ENCODE measurements at regions not wholly inside any gene's neighbourhood (a gene's known extent, or its start where the extent isn't known, plus 50 kb on each side); places are given as distances from the start of the nearest gene placed in this dataset.

DNA sequence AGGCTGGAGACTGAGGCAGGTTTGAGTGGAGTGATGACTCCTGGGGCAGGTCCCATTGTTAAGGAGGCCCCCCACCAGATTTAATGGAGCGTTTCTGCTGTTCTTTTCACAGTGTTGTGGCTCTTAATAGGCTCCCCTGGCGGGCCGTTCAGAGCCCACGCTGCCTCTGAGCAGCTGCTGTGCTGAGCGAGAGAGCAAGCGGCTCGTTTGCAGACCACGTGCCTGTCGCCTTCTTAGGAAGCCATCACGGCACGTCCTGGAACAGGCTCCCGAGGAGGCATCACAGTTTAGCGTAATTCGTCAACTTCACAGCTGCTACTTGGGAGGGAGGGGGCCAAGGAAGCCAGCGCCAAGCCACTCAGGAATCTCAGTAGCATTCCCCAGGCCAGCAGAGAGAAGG, 70.5 kb upstream of the CTTNBP2NL start:
- H3K27me3 Mint-ChIP-seq (ENCODE audit: insufficient read depth): peaks cover 47% of the 10 kb centered on the region
- no peak overlapping the region for H3K27ac Mint-ChIP-seq
- TF ChIP-seq, protein P1, sequence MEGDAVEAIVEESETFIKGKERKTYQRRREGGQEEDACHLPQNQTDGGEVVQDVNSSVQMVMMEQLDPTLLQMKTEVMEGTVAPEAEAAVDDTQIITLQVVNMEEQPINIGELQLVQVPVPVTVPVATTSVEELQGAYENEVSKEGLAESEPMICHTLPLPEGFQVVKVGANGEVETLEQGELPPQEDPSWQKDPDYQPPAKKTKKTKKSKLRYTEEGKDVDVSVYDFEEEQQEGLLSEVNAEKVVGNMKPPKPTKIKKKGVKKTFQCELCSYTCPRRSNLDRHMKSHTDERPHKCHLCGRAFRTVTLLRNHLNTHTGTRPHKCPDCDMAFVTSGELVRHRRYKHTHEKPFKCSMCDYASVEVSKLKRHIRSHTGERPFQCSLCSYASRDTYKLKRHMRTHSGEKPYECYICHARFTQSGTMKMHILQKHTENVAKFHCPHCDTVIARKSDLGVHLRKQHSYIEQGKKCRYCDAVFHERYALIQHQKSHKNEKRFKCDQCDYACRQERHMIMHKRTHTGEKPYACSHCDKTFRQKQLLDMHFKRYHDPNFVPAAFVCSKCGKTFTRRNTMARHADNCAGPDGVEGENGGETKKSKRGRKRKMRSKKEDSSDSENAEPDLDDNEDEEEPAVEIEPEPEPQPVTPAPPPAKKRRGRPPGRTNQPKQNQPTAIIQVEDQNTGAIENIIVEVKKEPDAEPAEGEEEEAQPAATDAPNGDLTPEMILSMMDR (IDR thresholded peaks at IDR 0.05): no peak
- no peaks in the 10 kb centered on the region for H3K36me3 Mint-ChIP-seq (ENCODE audit: low read depth)
- no peaks in the 10 kb centered on the region for H3K9me3 Mint-ChIP-seq
- DNase-seq: no peak
- H3K4me1 Mint-ChIP-seq (ENCODE audit: low read depth): no peaks in the 10 kb centered on the region
- H3K4me3 Mint-ChIP-seq: no peak overlapping the region

DNA sequence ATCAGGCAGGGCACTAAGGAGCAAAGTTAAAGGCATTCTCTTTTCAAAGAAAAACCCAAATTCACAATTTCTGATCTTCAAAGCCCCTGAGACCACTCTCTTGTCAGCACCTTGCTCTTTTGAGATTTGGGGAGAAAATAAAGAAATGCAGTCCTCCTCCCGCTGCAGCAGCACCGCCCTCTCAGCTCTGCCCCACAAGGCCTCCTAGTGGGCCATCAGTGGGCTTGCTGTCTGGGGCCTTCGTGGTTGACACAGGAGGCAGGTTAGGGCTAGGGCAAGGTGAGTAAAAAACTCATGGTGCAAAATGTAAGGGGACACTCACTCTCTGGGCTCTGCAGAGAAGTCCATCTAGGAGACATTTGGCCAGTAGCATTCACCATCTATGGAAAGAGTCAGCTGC, 67.4 kb upstream of the CTTNBP2NL start:
- Mint-ChIP-seq H3K4me3 (no peak overlapping the region), H3K27ac (no peak overlapping the region), H3K4me1 (ENCODE audit: low read depth) (no peaks in the 10 kb centered on the region), H3K9me3 (no peaks in the 10 kb centered on the region), H3K36me3 (ENCODE audit: low read depth) (no peaks in the 10 kb centered on the region), H3K27me3 (ENCODE audit: insufficient read depth) (peaks cover 59% of the 10 kb centered on the region)
- DNase-seq: no peak
- TF ChIP-seq, protein P1 (IDR thresholded peaks at IDR 0.05): no peak

DNA sequence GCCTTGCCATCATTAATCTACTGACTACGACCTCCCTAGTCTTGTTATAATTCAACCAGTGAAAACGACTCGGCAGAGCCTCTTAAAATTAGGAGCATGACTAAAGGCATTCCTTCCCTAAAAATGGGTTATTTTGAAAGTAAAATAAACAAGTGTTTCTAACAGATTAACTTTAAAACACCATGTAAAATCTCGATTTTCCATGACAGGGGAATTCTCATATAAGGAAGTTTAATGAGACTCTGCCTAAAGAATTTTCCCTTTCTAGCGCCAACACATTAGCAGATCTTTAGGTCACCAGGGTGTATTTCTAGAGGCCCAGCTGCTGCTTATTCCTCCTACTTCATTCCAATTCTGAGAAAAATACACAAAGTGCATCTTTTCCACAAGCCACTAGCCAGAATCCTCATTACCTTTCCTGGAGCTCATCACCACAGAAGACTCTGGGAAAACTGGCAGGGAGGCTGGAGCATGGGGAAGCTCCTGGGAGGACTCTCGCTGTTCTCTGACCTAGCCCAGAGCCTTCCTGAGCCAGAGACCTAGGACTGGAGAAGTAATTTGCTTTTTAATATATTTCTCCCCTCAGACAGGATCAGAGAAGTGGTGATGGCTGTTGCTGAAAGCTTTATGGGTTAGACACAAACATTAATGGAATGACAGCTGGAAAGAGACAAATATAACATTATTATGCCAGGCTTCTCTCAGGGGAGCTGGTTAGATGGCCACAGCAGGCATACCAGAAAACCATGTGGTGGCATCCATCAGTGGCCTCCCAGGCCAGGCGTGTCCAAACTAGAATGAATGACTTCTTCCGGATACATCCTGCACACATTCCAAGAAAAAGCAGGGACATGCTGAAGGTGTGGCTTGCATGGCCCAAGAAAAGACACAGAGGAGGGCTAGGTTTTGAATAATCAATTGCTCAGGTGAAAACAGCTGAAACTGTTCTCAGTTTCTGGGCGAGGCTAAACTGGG, 63.6 kb upstream of the CTTNBP2NL start:
- TF ChIP-seq, protein P1 (IDR thresholded peaks at IDR 0.05): no peak
- DNase-seq: no peak
- H3K36me3 Mint-ChIP-seq (ENCODE audit: low read depth): no peaks in the 10 kb centered on the region

DNA sequence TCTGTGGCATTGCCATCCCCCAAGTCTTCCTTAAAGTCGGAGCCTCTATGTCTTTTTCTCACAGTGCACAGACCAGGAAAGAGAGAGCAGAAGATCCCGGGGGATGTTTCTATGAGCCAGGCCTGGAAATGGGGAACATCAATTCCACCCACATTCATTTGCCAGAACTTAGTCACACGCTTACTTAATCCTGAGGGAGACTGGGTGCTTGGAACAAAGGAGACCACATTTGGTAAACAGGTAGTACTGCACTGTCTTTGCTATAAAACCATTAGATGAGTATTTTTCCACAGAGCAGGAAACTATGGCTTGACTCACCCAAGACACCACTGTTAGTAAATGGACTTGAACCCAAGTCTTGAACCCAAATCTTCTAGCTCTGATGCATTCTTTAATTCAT, 60.7 kb upstream of the CTTNBP2NL start:
- Mint-ChIP-seq H3K4me1 (ENCODE audit: low read depth) (peaks cover 10% of the 10 kb centered on the region), H3K4me3 (no peak overlapping the region), H3K9me3 (no peaks in the 10 kb centered on the region), H3K36me3 (ENCODE audit: low read depth) (no peaks in the 10 kb centered on the region), H3K27ac (no peak overlapping the region), H3K27me3 (ENCODE audit: insufficient read depth) (peaks cover 57% of the 10 kb centered on the region)
- TF ChIP-seq, protein P1 (IDR thresholded peaks at IDR 0.05): no peak
- no peak for DNase-seq

More for the DNA sequence above, 63.6 kb upstream of the CTTNBP2NL start:
- no peaks in the 10 kb centered on the region for H3K9me3 Mint-ChIP-seq
- peaks cover 59% of the 10 kb centered on the region for H3K27me3 Mint-ChIP-seq (ENCODE audit: insufficient read depth)
- no peak overlapping the region for H3K4me3 Mint-ChIP-seq
- peaks cover 10% of the 10 kb centered on the region for H3K4me1 Mint-ChIP-seq (ENCODE audit: low read depth)
- no peak overlapping the region for H3K27ac Mint-ChIP-seq

DNA sequence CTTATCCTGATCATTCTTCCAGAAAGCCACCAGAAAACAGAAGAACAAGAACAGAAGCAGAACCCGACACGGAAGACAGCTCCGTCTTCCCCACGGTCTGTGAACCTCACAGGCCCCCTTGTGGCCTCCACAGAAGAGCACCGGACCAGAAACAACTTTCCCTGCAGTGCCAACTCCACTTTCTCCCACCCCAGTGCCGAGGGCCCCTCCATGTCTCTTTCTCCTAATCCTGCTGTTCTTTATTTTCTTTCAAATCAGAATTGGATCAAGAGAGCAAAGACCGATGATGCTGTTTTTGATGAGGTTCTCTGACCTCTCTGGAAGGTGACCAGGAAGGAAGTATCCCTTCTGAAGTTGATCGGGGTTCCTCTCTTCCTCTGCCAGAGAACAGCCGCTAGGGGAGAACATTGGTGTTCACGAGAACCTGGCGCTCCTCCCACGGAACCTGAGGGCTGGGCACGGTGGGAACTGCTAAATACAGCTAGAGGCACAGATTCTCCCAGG, 58.9 kb upstream of the CTTNBP2NL start:
- peak; percentile 35 for DNase-seq
- H3K36me3 Mint-ChIP-seq (ENCODE audit: low read depth): no peaks in the 10 kb centered on the region
- H3K27ac Mint-ChIP-seq: no peak overlapping the region
- H3K9me3 Mint-ChIP-seq: no peaks in the 10 kb centered on the region
- H3K4me1 Mint-ChIP-seq (ENCODE audit: low read depth): peaks cover 10% of the 10 kb centered on the region
- peaks cover 47% of the 10 kb centered on the region for H3K27me3 Mint-ChIP-seq (ENCODE audit: insufficient read depth)
- TF ChIP-seq, protein P1 (IDR thresholded peaks at IDR 0.05): peak; percentile 78
- H3K4me3 Mint-ChIP-seq: no peak overlapping the region

All from HFFc6 (cell line).